ENCODE measurements at regions not wholly inside any gene's neighbourhood (a gene's known extent, or its start where the extent isn't known, plus 50 kb on each side); places are given as distances from the start of the nearest gene placed in this dataset.

GRCh38 chr18:72114801-72115594 lies 429.1 kb downstream of the CBLN2 start:
- Histone ChIP-seq H3K4me2 (no peak overlapping the region), H3K9ac (no peak overlapping the region), H3K4me3 (no peak overlapping the region), H3K9me3 (no peaks in the 10 kb centered on the region), H4K20me1 (no peaks in the 10 kb centered on the region), H3K36me3 (no peaks in the 10 kb centered on the region), H3K27ac (no peak overlapping the region), H3K4me1 (no peaks in the 10 kb centered on the region), H3K27me3 (no peaks in the 10 kb centered on the region)
- no peak for TF ChIP-seq Cebpa-rat (IDR thresholded peaks at IDR 0.05)

GRCh38 chr18:72107647-72108383 lies 436.3 kb downstream of the CBLN2 start:
- Histone ChIP-seq H3K9me3 (no peaks in the 10 kb centered on the region), H3K4me3 (no peak overlapping the region), H3K9ac (no peak overlapping the region), H3K4me1 (no peaks in the 10 kb centered on the region), H3K27me3 (no peaks in the 10 kb centered on the region), H4K20me1 (no peaks in the 10 kb centered on the region), H3K27ac (no peak overlapping the region), H3K4me2 (no peak overlapping the region), H3K36me3 (no peaks in the 10 kb centered on the region)
- no peak for TF ChIP-seq Cebpa-rat (IDR thresholded peaks at IDR 0.05)

- Histone ChIP-seq H3K9ac (no peak overlapping the region), H3K4me3 (no peak overlapping the region), H3K4me2 (no peak overlapping the region), H3K27ac (no peak overlapping the region), H3K27me3 (no peaks in the 10 kb centered on the region), H4K20me1 (no peaks in the 10 kb centered on the region), H3K9me3 (no peaks in the 10 kb centered on the region), H3K4me1 (no peaks in the 10 kb centered on the region), H3K36me3 (no peaks in the 10 kb centered on the region)
- no peak for TF ChIP-seq Cebpa-rat (IDR thresholded peaks at IDR 0.05)
These were observed 439.3 kb downstream of the CBLN2 start for GRCh38 chr18:72104851-72105250.

- no peak overlapping the region for H3K27ac ChIP-seq
- no peak overlapping the region for H3K4me2 ChIP-seq
- H3K4me3 ChIP-seq, result no peak overlapping the region
- H3K9ac ChIP-seq, result no peak overlapping the region
- no peaks in the 10 kb centered on the region for H3K4me1 ChIP-seq
- H3K9me3 ChIP-seq, result 0 out of 2 replicates have a peak, but pooled peaks cover 6% of the 10 kb centered on the region
- H4K20me1 ChIP-seq, result no peaks in the 10 kb centered on the region
- no peaks in the 10 kb centered on the region for H3K36me3 ChIP-seq
- TF ChIP-seq Cebpa-rat (IDR thresholded peaks at IDR 0.05), result no peak
- H3K27me3 ChIP-seq, result no peaks in the 10 kb centered on the region
These were observed 441.7 kb downstream of the CBLN2 start for GRCh38 chr18:72102412-72102811.

- Histone ChIP-seq H3K4me3 (no peak overlapping the region), H3K4me2 (no peak overlapping the region), H4K20me1 (no peaks in the 10 kb centered on the region), H3K4me1 (no peaks in the 10 kb centered on the region), H3K9me3 (0 out of 2 replicates have a peak, but pooled peaks cover 6% of the 10 kb centered on the region), H3K27me3 (no peaks in the 10 kb centered on the region), H3K9ac (no peak overlapping the region), H3K36me3 (no peaks in the 10 kb centered on the region), H3K27ac (no peak overlapping the region)
- TF ChIP-seq Cebpa-rat (IDR thresholded peaks at IDR 0.05), result no peak
These were observed 443.6 kb downstream of the CBLN2 start for GRCh38 chr18:72100465-72101004.

GRCh38 chr18:72091369-72091768 lies 452.8 kb downstream of the CBLN2 start:
- H3K9ac ChIP-seq, result no peak overlapping the region
- TF ChIP-seq Cebpa-rat (IDR thresholded peaks at IDR 0.05), result no peak
- H3K4me2 ChIP-seq, result no peak overlapping the region
- H3K27ac ChIP-seq, result no peak overlapping the region
- no peaks in the 10 kb centered on the region for H4K20me1 ChIP-seq
- H3K4me3 ChIP-seq, result no peak overlapping the region
- no peaks in the 10 kb centered on the region for H3K4me1 ChIP-seq
- no peaks in the 10 kb centered on the region for H3K9me3 ChIP-seq
- H3K27me3 ChIP-seq, result no peaks in the 10 kb centered on the region
- no peaks in the 10 kb centered on the region for H3K36me3 ChIP-seq

GRCh38 chr18:72089432-72089831 lies 454.7 kb downstream of the CBLN2 start:
- Histone ChIP-seq H3K9ac (no peak overlapping the region), H3K4me1 (no peaks in the 10 kb centered on the region), H3K27me3 (no peaks in the 10 kb centered on the region), H3K4me2 (no peak overlapping the region), H3K36me3 (no peaks in the 10 kb centered on the region), H4K20me1 (no peaks in the 10 kb centered on the region), H3K27ac (no peak overlapping the region), H3K4me3 (no peak overlapping the region), H3K9me3 (no peaks in the 10 kb centered on the region)
- TF ChIP-seq Cebpa-rat (IDR thresholded peaks at IDR 0.05), result no peak

- no peaks in the 10 kb centered on the region for H3K36me3 ChIP-seq
- H3K4me2 ChIP-seq, result no peak overlapping the region
These were observed 457.7 kb downstream of the CBLN2 start for GRCh38 chr18:72086421-72086820.

GRCh38 chr18:72075040-72075439 lies 469.1 kb downstream of the CBLN2 start:
- H3K4me2 ChIP-seq, result no peak overlapping the region
- H3K27ac ChIP-seq, result no peak overlapping the region
- H3K36me3 ChIP-seq, result no peaks in the 10 kb centered on the region
- no peaks in the 10 kb centered on the region for H3K27me3 ChIP-seq
- H3K4me1 ChIP-seq, result no peaks in the 10 kb centered on the region
- no peak overlapping the region for H3K9ac ChIP-seq
- H3K4me3 ChIP-seq, result no peak overlapping the region
- TF ChIP-seq Cebpa-rat (IDR thresholded peaks at IDR 0.05), result no peak
- H3K9me3 ChIP-seq, result no peaks in the 10 kb centered on the region
- no peaks in the 10 kb centered on the region for H4K20me1 ChIP-seq

More at GRCh38 chr18:72086421-72086820, 457.7 kb downstream of the CBLN2 start:
- no peaks in the 10 kb centered on the region for H3K27me3 ChIP-seq
- no peak overlapping the region for H3K9ac ChIP-seq
- no peak overlapping the region for H3K27ac ChIP-seq
- no peak overlapping the region for H3K4me3 ChIP-seq
- no peaks in the 10 kb centered on the region for H4K20me1 ChIP-seq
- no peak for TF ChIP-seq Cebpa-rat (IDR thresholded peaks at IDR 0.05)
- H3K9me3 ChIP-seq, result no peaks in the 10 kb centered on the region
- no peaks in the 10 kb centered on the region for H3K4me1 ChIP-seq

- Histone ChIP-seq H3K27ac (no peak overlapping the region), H3K4me3 (no peak overlapping the region), H3K9ac (no peak overlapping the region), H3K4me1 (no peaks in the 10 kb centered on the region), H3K4me2 (no peak overlapping the region), H3K9me3 (no peaks in the 10 kb centered on the region), H3K27me3 (no peaks in the 10 kb centered on the region), H4K20me1 (no peaks in the 10 kb centered on the region), H3K36me3 (no peaks in the 10 kb centered on the region)
- no peak for TF ChIP-seq Cebpa-rat (IDR thresholded peaks at IDR 0.05)
These were observed 481.1 kb downstream of the CBLN2 start for GRCh38 chr18:72063001-72063400.

All from BLaER1 (cell line).